WTC11 (cell line): ENCODE measurements at regions not wholly inside any gene's neighbourhood (a gene's known extent, or its start where the extent isn't known, plus 50 kb on each side); places are given as distances from the start of the nearest gene placed in this dataset.

Experiments used
- ATAC-seq: fragments of 200-7000 bp; cut with Tn5 transposase; 2 replicates; pipeline ENCODE4 v1.10.0; 2021; ENCODE audit warnings: mild to moderate bottlenecking, moderate library complexity
- CTCF ChIA-PET: fragments of 300-600 bp; sonication (Branson Sonifier 250); formaldehyde crosslinking; loops from one replicate; lab custom pipeline; 2021; ENCODE audit warnings: antibody characterized with exemption; lab: Charles Lee
- POLR2A ChIA-PET: fragments of 350-600 bp; sonication (Branson Sonifier 250); formaldehyde crosslinking; loops from one replicate; lab custom pipeline; 2021; ENCODE audit warnings: antibody characterized with exemption; lab: Charles Lee
- DNase-seq: peaks from one replicate; pipeline ENCODE4 v3.0.0; 2021; ENCODE audit warnings: low spot score
- H3K27ac Mint-ChIP-seq: 2 replicates; pipeline ENCODE4 v1.8.0; 2021; ENCODE audit warnings: mixed read lengths
- H3K27me3 Mint-ChIP-seq: 2 replicates; pipeline ENCODE4 v1.8.0; 2021; ENCODE audit warnings: low read depth, mild to moderate bottlenecking, moderate library complexity, mixed read lengths
- H3K36me3 Mint-ChIP-seq: 2 replicates; pipeline ENCODE4 v1.8.0; 2021; ENCODE audit warnings: mixed read lengths
- H3K4me1 Mint-ChIP-seq: 2 replicates; pipeline ENCODE4 v1.8.0; 2022; ENCODE audit warnings: mixed read lengths
- H3K4me3 Mint-ChIP-seq: 2 replicates; pipeline ENCODE4 v1.8.0; 2021; ENCODE audit warnings: mild to moderate bottlenecking, moderate library complexity, mixed read lengths
- H3K9me3 Mint-ChIP-seq: 2 replicates; pipeline ENCODE4 v1.8.0; 2021; ENCODE audit warnings: mixed read lengths
- AFF4 ChIP-seq: sonication (generic); formaldehyde crosslinking; IDR thresholded peaks from 2 replicates; pipeline ENCODE4 v1.8.1; 2023; ENCODE audit warnings: mild to moderate bottlenecking, missing genetic modification reagents, borderline replicate concordance
- AR ChIP-seq: fragments of 250-450 bp; sonication (Bioruptor Pico); IDR thresholded peaks from 2 replicates; pipeline ENCODE4 v1.9.0; 2021; ENCODE audit warnings: mild to moderate bottlenecking
- ATF1 ChIP-seq: sonication (generic); formaldehyde crosslinking; IDR thresholded peaks from 2 replicates; pipeline ENCODE4 v1.8.1; 2023; ENCODE audit warnings: mild to moderate bottlenecking, moderate library complexity, missing genetic modification reagents
- EMX1 ChIP-seq: fragments of 250-450 bp; sonication (Bioruptor Pico); IDR thresholded peaks from 2 replicates; pipeline ENCODE4 v1.8.0; 2021; ENCODE audit warnings: mild to moderate bottlenecking
- FOXP4 ChIP-seq: sonication (generic); formaldehyde crosslinking; IDR thresholded peaks from 2 replicates; pipeline ENCODE4 v1.8.0; 2022; ENCODE audit warnings: mild to moderate bottlenecking, missing genetic modification reagents
- HMGXB4 ChIP-seq: sonication (generic); formaldehyde crosslinking; IDR thresholded peaks from 2 replicates; pipeline ENCODE4 v1.8.1; 2023; ENCODE audit warnings: mild to moderate bottlenecking, moderate library complexity, missing genetic modification reagents
- JUN ChIP-seq: sonication (generic); formaldehyde crosslinking; IDR thresholded peaks from 2 replicates; pipeline ENCODE4 v1.8.0; 2023; ENCODE audit warnings: mild to moderate bottlenecking, missing genetic modification reagents
- NFE2L1 ChIP-seq: sonication (generic); formaldehyde crosslinking; IDR thresholded peaks from 2 replicates; pipeline ENCODE4 v1.8.1; 2023; ENCODE audit warnings: missing genetic modification reagents
- NFYB ChIP-seq: sonication (generic); formaldehyde crosslinking; conservative IDR thresholded peaks from 2 replicates; pipeline ENCODE4 v1.8.0; 2022; ENCODE audit warnings: low read depth, missing genetic modification reagents
- OVOL2 ChIP-seq: fragments of 250-450 bp; sonication (Bioruptor Pico); IDR thresholded peaks from 2 replicates; pipeline ENCODE4 v1.9.0; 2021; ENCODE audit warnings: mild to moderate bottlenecking, borderline replicate concordance
- SOX15 ChIP-seq: fragments of 250-450 bp; sonication (Bioruptor Pico); IDR thresholded peaks from 2 replicates; pipeline ENCODE4 v1.9.0; 2021; ENCODE audit warnings: mild to moderate bottlenecking
- TCF7 ChIP-seq: sonication (generic); formaldehyde crosslinking; IDR thresholded peaks from 2 replicates; pipeline ENCODE4 v1.8.0; 2022; ENCODE audit warnings: mild to moderate bottlenecking, low read depth, missing genetic modification reagents, moderate library complexity
- TEAD4 ChIP-seq: sonication (generic); formaldehyde crosslinking; IDR thresholded peaks from 2 replicates; pipeline ENCODE4 v1.8.0; 2022; ENCODE audit warnings: mild to moderate bottlenecking, missing genetic modification reagents
- ZNF232 ChIP-seq: sonication (generic); formaldehyde crosslinking; IDR thresholded peaks from 2 replicates; pipeline ENCODE4 v1.8.0; 2022; ENCODE audit warnings: mild to moderate bottlenecking, missing genetic modification reagents
- ZNF263 ChIP-seq: sonication (generic); formaldehyde crosslinking; IDR thresholded peaks from 2 replicates; pipeline ENCODE4 v1.8.1; 2022; ENCODE audit warnings: low read depth, mild to moderate bottlenecking, moderate library complexity, missing genetic modification reagents
- TF ChIP-seq, protein P1 (sequence below): fragments of 250-450 bp; sonication (Bioruptor Pico); IDR thresholded peaks from 2 replicates; pipeline ENCODE4 v1.9.0; 2021; ENCODE audit warnings: mild to moderate bottlenecking

GRCh38 chr12:59191372-59191771 lies 271.1 kb upstream of the LRIG3 start (continued):
- no peak for TF ChIP-seq AFF4 (CRISPR knock-in tag)
- no peak for TF ChIP-seq EMX1 (CRISPR knock-in tag)
- no peak for TF ChIP-seq ZNF232 (CRISPR knock-in tag)
- no peak for TF ChIP-seq TEAD4 (CRISPR knock-in tag)
- TF ChIP-seq NFE2L1 = no peak
- no peak for TF ChIP-seq ZNF263
- no peak for TF ChIP-seq OVOL2 (CRISPR knock-in tag)
- TF ChIP-seq, protein P1, sequence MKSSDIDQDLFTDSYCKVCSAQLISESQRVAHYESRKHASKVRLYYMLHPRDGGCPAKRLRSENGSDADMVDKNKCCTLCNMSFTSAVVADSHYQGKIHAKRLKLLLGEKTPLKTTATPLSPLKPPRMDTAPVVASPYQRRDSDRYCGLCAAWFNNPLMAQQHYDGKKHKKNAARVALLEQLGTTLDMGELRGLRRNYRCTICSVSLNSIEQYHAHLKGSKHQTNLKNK (CRISPR knock-in tag) = no peak
- TF ChIP-seq, all 79 proteins: peak for 0

GRCh38 chr12:59186451-59186850 lies 266.1 kb upstream of the LRIG3 start:
- H3K4me3 Mint-ChIP-seq = no peak overlapping the region
- peaks cover 4% of the 10 kb centered on the region for H3K9me3 Mint-ChIP-seq
- TF ChIP-seq HMGXB4 (CRISPR knock-in tag) (no peak), ATF1 (CRISPR knock-in tag) (no peak), EMX1 (CRISPR knock-in tag) (no peak), FOXP4 (CRISPR knock-in tag) (no peak), SOX15 (no peak), TCF7 (no peak)
- TF ChIP-seq, protein P1 (CRISPR knock-in tag) = no peak
- ATAC-seq (no peak), DNase-seq (no peak)
- H3K4me1 Mint-ChIP-seq = peaks cover 2% of the 10 kb centered on the region; the same call in 1 of the 2 replicates
- POLR2A ChIA-PET = no interaction called here
- no peaks in the 10 kb centered on the region for H3K36me3 Mint-ChIP-seq
- no peaks in the 10 kb centered on the region for H3K27me3 Mint-ChIP-seq
- no peak overlapping the region for H3K27ac Mint-ChIP-seq
- CTCF ChIA-PET = interaction anchor here (1.2 kb wide), 1 partner anchor 222 kb away, joined by 3 read pairs; no protein-coding TSS in a partner anchor

- H3K36me3 Mint-ChIP-seq = no peaks in the 10 kb centered on the region
- H3K27ac Mint-ChIP-seq = no peak overlapping the region
- peaks cover 2% of the 10 kb centered on the region for H3K9me3 Mint-ChIP-seq
- POLR2A ChIA-PET = no interaction called here
- ATAC-seq = no peak
- TF ChIP-seq NFYB (CRISPR knock-in tag) (no peak), JUN (CRISPR knock-in tag) (no peak), AR (CRISPR knock-in tag) (no peak)
- no peak overlapping the region for H3K4me3 Mint-ChIP-seq
- no peaks in the 10 kb centered on the region for H3K27me3 Mint-ChIP-seq
- H3K4me1 Mint-ChIP-seq = no peaks in the 10 kb centered on the region
- no peak for DNase-seq
- CTCF ChIA-PET = interaction anchor here (1.2 to 1.7 kb wide), 3 partner anchors 10 to 223 kb away, joined by 3 to 5 read pairs (median 5); no protein-coding TSS in a partner anchor
Measured at GRCh38 chr12:59185295-59185694, 265.0 kb upstream of the LRIG3 start.
